MM.1S (cell line): ENCODE measurements at regions not wholly inside any gene's neighbourhood (a gene's known extent, or its start where the extent isn't known, plus 50 kb on each side); places are given as distances from the start of the nearest gene placed in this dataset.

Source experiments
- DNase-seq: peaks from one replicate; pipeline ENCODE4 v3.0.0-alpha.2; 2015
- H2AFZ ChIP-seq: fragments of 300-600 bp; sonication (generic); 2 replicates; pipeline ENCODE4 v1.6.0; 2016; ENCODE audit warnings: antibody characterized with exemption, low read length
- H3F3A ChIP-seq: fragments of 300-600 bp; sonication (generic); 2 replicates; pipeline ENCODE4 v1.6.1; 2016; ENCODE audit warnings: mild to moderate bottlenecking, antibody characterized with exemption, low read length, moderate library complexity, mixed read lengths; ENCODE audit not compliant: insufficient read depth
- H3K27ac ChIP-seq: fragments of 300-600 bp; sonication (generic); 2 replicates; pipeline ENCODE4 v1.5.1; 2016; ENCODE audit warnings: mild to moderate bottlenecking, low read length
- H3K27me3 ChIP-seq: fragments of 300-600 bp; sonication (generic); replicated peaks from 2 replicates; pipeline ENCODE4 v1.6.0; 2016; ENCODE audit warnings: low read length; ENCODE audit not compliant: insufficient read depth
- H3K36me3 ChIP-seq: fragments of 300-600 bp; sonication (generic); replicated peaks from 2 replicates; pipeline ENCODE4 v1.6.1; 2016; ENCODE audit warnings: mild to moderate bottlenecking, low read length, mixed read lengths; ENCODE audit not compliant: insufficient read depth
- H3K4me1 ChIP-seq: fragments of 300-600 bp; sonication (generic); 2 replicates; pipeline ENCODE4 v1.6.1; 2016; ENCODE audit warnings: low read length, mixed read lengths
- H3K4me2 ChIP-seq: fragments of 300-600 bp; sonication (generic); 2 replicates; pipeline ENCODE4 v1.6.0; 2016; ENCODE audit warnings: low read depth, low read length
- H3K4me3 ChIP-seq: fragments of 300-600 bp; sonication (generic); 2 replicates; pipeline ENCODE4 v1.5.1; 2016; ENCODE audit warnings: low read length, mixed read lengths
- H3K79me2 ChIP-seq: fragments of 300-600 bp; sonication (generic); 2 replicates; pipeline ENCODE4 v1.6.1; 2016; ENCODE audit warnings: mixed run types, low read length, mixed read lengths
- H3K9ac ChIP-seq: fragments of 300-600 bp; sonication (generic); 2 replicates; pipeline ENCODE4 v1.6.1; 2016; ENCODE audit warnings: low read length, mixed read lengths
- H3K9me2 ChIP-seq: fragments of 300-600 bp; sonication (generic); replicated peaks from 2 replicates; pipeline ENCODE4 v1.6.1; 2016; ENCODE audit warnings: mild to moderate bottlenecking, low read length, mixed read lengths; ENCODE audit not compliant: insufficient read depth
- H3K9me3 ChIP-seq: fragments of 300-600 bp; sonication (generic); replicated peaks from 2 replicates; pipeline ENCODE4 v1.6.1; 2016; ENCODE audit warnings: mild to moderate bottlenecking, low read length, mixed read lengths; ENCODE audit not compliant: insufficient read depth
- H4K20me1 ChIP-seq: fragments of 300-600 bp; sonication (generic); 2 replicates; pipeline ENCODE4 v1.6.1; 2016; ENCODE audit warnings: mild to moderate bottlenecking, low read length, moderate library complexity, mixed read lengths; ENCODE audit not compliant: insufficient read depth
- CTCF ChIP-seq: fragments of 300-600 bp; sonication (generic); IDR thresholded peaks from 2 replicates; pipeline ENCODE4 v1.5.1; 2016; ENCODE audit warnings: antibody characterized with exemption, low read length, mixed read lengths
- EZH2 ChIP-seq: fragments of 300-600 bp; sonication (generic); optimal IDR thresholded peaks from 2 replicates; pipeline ENCODE3; 2017; ENCODE audit warnings: low read depth, mild to moderate bottlenecking, antibody characterized with exemption, low read length, mixed read lengths
- EZH2phosphoT487 ChIP-seq: fragments of 300-600 bp; sonication (generic); IDR thresholded peaks from 2 replicates; pipeline ENCODE4 v1.6.1; 2018; ENCODE audit warnings: antibody characterized with exemption, low read length

- no peaks in the 10 kb centered on the region for H3K27me3 ChIP-seq
- no peak overlapping the region for H2AFZ ChIP-seq
- no peaks in the 10 kb centered on the region for H3K36me3 ChIP-seq
- no peak overlapping the region for H3K9ac ChIP-seq
- H3K79me2 ChIP-seq = no peaks in the 10 kb centered on the region
- no peaks in the 10 kb centered on the region for H3K4me1 ChIP-seq
- no peaks in the 10 kb centered on the region for H3F3A ChIP-seq
- H3K27ac ChIP-seq = no peak overlapping the region
- H3K9me3 ChIP-seq = no peaks in the 10 kb centered on the region
- no peaks in the 10 kb centered on the region for H3K9me2 ChIP-seq
- no peaks in the 10 kb centered on the region for H4K20me1 ChIP-seq
- H3K4me3 ChIP-seq = no peak overlapping the region
- no peak overlapping the region for H3K4me2 ChIP-seq
- no peak for TF ChIP-seq CTCF
- TF ChIP-seq EZH2 = no peak
- TF ChIP-seq EZH2phosphoT487 = no peak
- DNase-seq = no peak
These were observed 276.7 kb downstream of the CHL1 start for GRCh38 chr3:473033-473800.

GRCh38 chr3:474828-475227, 278.3 kb downstream of the CHL1 start:
- no peak overlapping the region for H3K4me2 ChIP-seq
- DNase-seq = no peak

GRCh38 chr3:480070-480469, 283.5 kb downstream of the CHL1 start:
- no peak for TF ChIP-seq EZH2phosphoT487
- no peak for TF ChIP-seq CTCF
- no peak for TF ChIP-seq EZH2
- no peak for DNase-seq
- H3K79me2 ChIP-seq = no peaks in the 10 kb centered on the region

More at GRCh38 chr3:474828-475227, 278.3 kb downstream of the CHL1 start:
- H3K27me3 ChIP-seq = no peaks in the 10 kb centered on the region
- H3F3A ChIP-seq = no peaks in the 10 kb centered on the region
- H2AFZ ChIP-seq = no peak overlapping the region
- no peak overlapping the region for H3K27ac ChIP-seq
- H3K4me1 ChIP-seq = no peaks in the 10 kb centered on the region
- no peak overlapping the region for H3K9ac ChIP-seq
- no peaks in the 10 kb centered on the region for H3K9me2 ChIP-seq
- H3K4me3 ChIP-seq = no peak overlapping the region
- no peaks in the 10 kb centered on the region for H3K9me3 ChIP-seq
- H3K36me3 ChIP-seq = no peaks in the 10 kb centered on the region
- no peaks in the 10 kb centered on the region for H4K20me1 ChIP-seq
- H3K79me2 ChIP-seq = no peaks in the 10 kb centered on the region
- TF ChIP-seq CTCF (no peak), EZH2 (no peak), EZH2phosphoT487 (no peak)

More at GRCh38 chr3:480070-480469, 283.5 kb downstream of the CHL1 start:
- H3K27ac ChIP-seq = no peak overlapping the region
- H3K4me1 ChIP-seq = no peaks in the 10 kb centered on the region
- H3K4me3 ChIP-seq = no peak overlapping the region
- no peaks in the 10 kb centered on the region for H3K9me2 ChIP-seq
- H3K36me3 ChIP-seq = no peaks in the 10 kb centered on the region
- no peak overlapping the region for H3K9ac ChIP-seq
- H4K20me1 ChIP-seq = no peaks in the 10 kb centered on the region
- H3K9me3 ChIP-seq = no peaks in the 10 kb centered on the region
- no peak overlapping the region for H3K4me2 ChIP-seq
- no peaks in the 10 kb centered on the region for H3K27me3 ChIP-seq
- H2AFZ ChIP-seq = no peak overlapping the region
- no peaks in the 10 kb centered on the region for H3F3A ChIP-seq
